ENCODE measurements at regions not wholly inside any gene's neighbourhood (a gene's known extent, or its start where the extent isn't known, plus 50 kb on each side); places are given as distances from the start of the nearest gene placed in this dataset.

DNA sequence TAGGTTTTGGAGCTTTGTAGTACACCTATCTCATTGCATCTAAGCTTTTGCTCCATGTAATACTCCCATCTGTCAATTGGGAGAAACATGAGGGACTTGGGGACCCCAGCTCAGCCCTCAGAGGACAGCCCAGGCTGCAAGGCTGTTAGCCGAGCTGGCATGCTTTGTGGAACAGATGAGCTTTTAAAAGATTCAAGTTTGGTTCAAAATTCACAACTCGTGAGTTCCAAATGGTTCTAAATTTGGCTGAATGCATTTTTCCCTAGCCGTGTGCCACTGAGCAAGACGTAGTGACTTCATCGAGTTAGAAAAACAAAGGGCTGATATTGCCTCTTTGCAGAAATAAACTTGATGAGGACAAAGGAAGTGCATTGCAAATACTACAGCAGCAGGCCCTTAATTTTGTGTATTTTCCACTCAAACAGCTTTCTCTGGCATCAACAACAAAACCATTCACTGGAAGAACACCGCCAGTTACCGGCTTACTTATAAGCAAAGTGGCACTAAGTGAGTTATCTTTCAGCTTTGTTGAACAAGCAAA lies 165.0 kb upstream of the HS3ST1 start:
- DNase-seq (ENCODE audit: low read depth): no peak
- H3K4me3 ChIP-seq (ENCODE audit: low read depth, low read length): no peak overlapping the region
- TF ChIP-seq, protein P1, sequence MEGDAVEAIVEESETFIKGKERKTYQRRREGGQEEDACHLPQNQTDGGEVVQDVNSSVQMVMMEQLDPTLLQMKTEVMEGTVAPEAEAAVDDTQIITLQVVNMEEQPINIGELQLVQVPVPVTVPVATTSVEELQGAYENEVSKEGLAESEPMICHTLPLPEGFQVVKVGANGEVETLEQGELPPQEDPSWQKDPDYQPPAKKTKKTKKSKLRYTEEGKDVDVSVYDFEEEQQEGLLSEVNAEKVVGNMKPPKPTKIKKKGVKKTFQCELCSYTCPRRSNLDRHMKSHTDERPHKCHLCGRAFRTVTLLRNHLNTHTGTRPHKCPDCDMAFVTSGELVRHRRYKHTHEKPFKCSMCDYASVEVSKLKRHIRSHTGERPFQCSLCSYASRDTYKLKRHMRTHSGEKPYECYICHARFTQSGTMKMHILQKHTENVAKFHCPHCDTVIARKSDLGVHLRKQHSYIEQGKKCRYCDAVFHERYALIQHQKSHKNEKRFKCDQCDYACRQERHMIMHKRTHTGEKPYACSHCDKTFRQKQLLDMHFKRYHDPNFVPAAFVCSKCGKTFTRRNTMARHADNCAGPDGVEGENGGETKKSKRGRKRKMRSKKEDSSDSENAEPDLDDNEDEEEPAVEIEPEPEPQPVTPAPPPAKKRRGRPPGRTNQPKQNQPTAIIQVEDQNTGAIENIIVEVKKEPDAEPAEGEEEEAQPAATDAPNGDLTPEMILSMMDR (IDR thresholded peaks at IDR 0.05; ENCODE audit: low read depth, low read length, missing control alignments): no peak

DNA sequence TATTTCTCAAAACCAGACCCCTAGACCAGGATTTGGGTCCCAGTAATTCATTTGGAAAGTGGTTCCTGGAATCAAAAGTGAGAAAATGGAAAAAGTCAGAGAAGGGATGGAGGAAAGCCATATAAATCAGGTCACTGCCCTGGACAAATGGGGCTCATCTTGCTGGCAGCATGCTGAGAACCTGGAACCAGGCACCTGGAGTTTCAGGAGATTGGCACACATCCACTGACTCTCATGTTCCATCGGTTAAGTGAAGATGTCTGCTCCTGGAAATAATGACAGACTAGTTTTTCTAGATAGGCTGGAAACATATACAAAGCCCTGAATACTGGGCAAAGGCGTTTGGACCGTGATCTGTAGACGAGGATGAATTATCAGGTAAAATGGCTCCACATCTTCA lies 163.6 kb upstream of the HS3ST1 start:
- TF ChIP-seq, protein P1 (IDR thresholded peaks at IDR 0.05; ENCODE audit: low read depth, low read length, missing control alignments): no peak
- no peak overlapping the region for H3K4me3 ChIP-seq (ENCODE audit: low read depth, low read length)
- DNase-seq (ENCODE audit: low read depth): no peak

DNA sequence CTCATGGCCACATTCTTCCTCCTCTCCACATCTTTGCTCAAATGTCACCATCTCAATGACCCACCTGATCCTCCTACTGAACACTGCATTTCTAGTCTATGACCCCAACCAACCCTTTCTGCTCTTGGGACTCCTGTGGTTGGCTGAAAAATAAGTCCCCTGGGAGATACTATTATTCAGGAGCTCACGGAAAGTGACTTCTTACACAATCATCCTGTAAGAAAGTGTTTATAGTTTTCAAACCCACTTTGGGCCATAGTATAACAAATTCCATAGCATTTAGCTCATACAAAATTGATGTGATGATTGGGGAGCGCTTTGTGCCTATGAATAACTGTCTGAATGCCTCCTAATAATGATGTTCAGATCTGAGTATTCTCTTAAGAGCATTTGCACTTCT lies 161.4 kb upstream of the HS3ST1 start:
- no peak for DNase-seq (ENCODE audit: low read depth)
- TF ChIP-seq, protein P1 (IDR thresholded peaks at IDR 0.05; ENCODE audit: low read depth, low read length, missing control alignments): no peak
- H3K4me3 ChIP-seq (ENCODE audit: low read depth, low read length): no peak overlapping the region

DNA sequence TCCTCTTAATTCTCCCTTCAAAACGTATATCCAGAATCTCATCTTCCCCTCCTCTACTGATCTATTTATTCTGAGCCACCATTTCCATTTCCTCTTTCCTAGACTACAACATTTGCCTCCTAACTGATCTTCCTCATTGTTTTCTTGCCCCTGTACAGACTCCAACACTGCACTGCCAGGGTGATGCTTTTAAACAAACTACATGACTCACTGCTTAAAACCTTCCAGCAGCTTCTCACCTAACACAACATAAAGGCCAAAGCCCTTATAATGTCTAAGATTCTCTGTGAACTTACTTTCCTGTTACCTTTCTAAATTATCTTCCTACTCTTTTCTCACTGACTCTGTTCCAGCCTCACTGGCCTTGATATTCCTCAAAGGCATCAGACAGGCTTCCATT lies 161.0 kb upstream of the HS3ST1 start:
- no peak overlapping the region for H3K4me3 ChIP-seq (ENCODE audit: low read depth, low read length)
- no peak for DNase-seq (ENCODE audit: low read depth)
- TF ChIP-seq, protein P1 (IDR thresholded peaks at IDR 0.05; ENCODE audit: low read depth, low read length, missing control alignments): no peak

DNA sequence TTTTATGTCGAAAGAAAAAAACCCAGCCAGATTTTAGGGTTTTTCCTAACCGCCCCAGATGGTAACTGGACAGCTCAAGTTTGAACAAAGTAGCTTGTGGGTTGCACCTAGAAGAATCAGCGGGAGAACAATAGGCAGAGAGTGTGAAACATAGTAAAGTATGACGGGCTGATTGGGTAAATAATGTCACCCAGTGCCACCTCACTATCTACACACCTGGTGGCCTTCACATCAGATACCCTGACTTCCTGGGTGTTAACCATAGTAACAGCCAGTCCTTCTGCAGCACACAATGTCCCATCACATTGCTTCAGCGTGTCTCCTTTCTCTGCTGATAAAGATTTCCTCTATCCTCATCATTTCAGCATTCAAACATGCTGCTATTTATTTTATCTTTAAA lies 159.1 kb upstream of the HS3ST1 start:
- no peak for DNase-seq (ENCODE audit: low read depth)
- TF ChIP-seq, protein P1 (IDR thresholded peaks at IDR 0.05; ENCODE audit: low read depth, low read length, missing control alignments): no peak
- H3K4me3 ChIP-seq (ENCODE audit: low read depth, low read length): no peak overlapping the region

DNA sequence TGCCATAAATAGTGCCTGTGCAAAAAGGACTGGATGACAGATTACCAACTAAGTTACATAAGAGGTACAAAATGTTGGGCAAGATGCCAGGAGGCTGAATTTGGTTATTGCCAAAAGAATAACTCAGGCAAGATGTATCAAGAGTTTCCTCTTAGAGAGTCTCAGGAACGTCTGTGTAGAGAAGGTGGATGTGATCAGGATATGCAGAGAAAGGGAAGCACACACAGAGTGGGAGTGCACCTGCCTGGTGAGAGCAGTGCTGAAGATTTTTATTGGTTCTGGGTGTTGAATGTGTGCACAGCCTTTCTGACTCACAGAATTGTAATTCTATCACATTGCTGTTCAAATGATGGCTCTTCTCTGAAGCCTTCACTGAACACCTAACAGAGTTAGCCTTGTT lies 156.8 kb upstream of the HS3ST1 start:
- H3K4me3 ChIP-seq (ENCODE audit: low read depth, low read length): no peak overlapping the region
- DNase-seq (ENCODE audit: low read depth): no peak
- TF ChIP-seq, protein P1 (IDR thresholded peaks at IDR 0.05; ENCODE audit: low read depth, low read length, missing control alignments): no peak

DNA sequence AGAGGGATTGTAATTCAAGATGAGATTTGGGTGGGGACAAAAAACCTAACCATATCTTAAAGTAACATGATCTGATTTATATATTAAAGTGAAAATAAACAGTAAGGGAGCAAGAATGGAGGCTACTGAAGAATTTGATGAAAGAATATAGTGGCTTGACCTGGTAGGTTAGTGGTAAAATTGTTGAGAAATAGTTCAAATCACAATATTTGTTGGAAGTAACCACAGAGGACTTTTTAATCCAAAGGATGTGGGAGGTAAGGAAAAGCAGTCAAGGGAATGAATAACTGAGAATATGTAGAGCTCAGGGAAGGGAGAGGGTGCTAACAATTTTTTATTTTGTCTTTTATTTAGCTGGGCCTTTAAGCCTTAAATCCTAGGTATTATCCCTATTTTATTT lies 139.8 kb upstream of the HS3ST1 start:
- no peak overlapping the region for H3K4me3 ChIP-seq (ENCODE audit: low read depth, low read length)
- DNase-seq (ENCODE audit: low read depth): no peak
- TF ChIP-seq, protein P1 (IDR thresholded peaks at IDR 0.05; ENCODE audit: low read depth, low read length, missing control alignments): no peak

Measured in GM12864 (cell line).